A549 (cell line): ENCODE measurements at regions not wholly inside any gene's neighbourhood (a gene's known extent, or its start where the extent isn't known, plus 50 kb on each side); places are given as distances from the start of the nearest gene placed in this dataset.

Source experiments
- ATAC-seq, 2 experiments: fragments of 200-7000 bp in 1 of 2; fragments of >200 bp in 1 of 2; cut with Nextera tagmentation in 1 of 2; cut with Tn5 transposase in 1 of 2; 3 replicates each; pipeline versions ENCODE4 v1.8.0 to v1.9.1; 2018 to 2020; ENCODE audit warnings: mild to moderate bottlenecking in 1 of 2, moderate library complexity in 1 of 2
- CTCF ChIA-PET: fragments of 300-600 bp; sonication (Branson Sonifier 250); formaldehyde crosslinking; extraction: SDS; loops from one replicate; lab custom pipeline; 2021; ENCODE audit warnings: antibody characterized with exemption, inconsistent platforms; lab: Yijun Ruan, JAX
- POLR2A ChIA-PET: fragments of 350-600 bp; formaldehyde crosslinking; extraction: SDS; loops from one replicate; lab custom pipeline; 2021; ENCODE audit warnings: antibody characterized with exemption, inconsistent platforms; lab: Yijun Ruan, JAX
- DNase-seq, 2 experiments: peaks; one replicate each; pipeline versions ENCODE4 v3.0.0 to v3.0.0-alpha.2; 2011 to 2016; ENCODE audit warnings: low read depth in 1 of 2, low spot score in 1 of 2
- FAIRE-seq: peaks from 2 replicates; lab custom pipeline; 2011; peaks lifted over from hg19 to GRCh38; lab: Jason Lieb, UNC
- H3K27ac ChIP-seq, 2 experiments: fragments of >200 bp; sonication (Bioruptor Twin); formaldehyde crosslinking; 3 replicates each; pipeline ENCODE4 v1.5.1; 2016 to 2017
- H3K4me1 ChIP-seq: fragments of >200 bp; sonication (Bioruptor Twin); formaldehyde crosslinking; 3 replicates; pipeline ENCODE4 v1.6.1; 2016
- H3K4me2 ChIP-seq: fragments of >200 bp; sonication (Bioruptor Twin); formaldehyde crosslinking; 3 replicates; pipeline ENCODE4 v1.6.1; 2016
- H3K4me3 ChIP-seq: fragments of >200 bp; sonication (Bioruptor Twin); formaldehyde crosslinking; 3 replicates; pipeline ENCODE4 v1.5.1; 2016
- H3K9me3 ChIP-seq: fragments of >200 bp; sonication (Bioruptor Twin); formaldehyde crosslinking; 3 replicates; pipeline ENCODE4 v1.6.1; 2016
- CBX8 ChIP-seq: fragments of 200-600 bp; sonication (generic); IDR thresholded peaks from 2 replicates; pipeline ENCODE4 v1.6.1; 2016
- CEBPB ChIP-seq, 2 experiments: fragments of >200 bp in 1 of 2; sonication (Bioruptor Twin) in 1 of 2; formaldehyde crosslinking in 1 of 2; IDR thresholded peaks; 2 replicates each; pipeline ENCODE4 v1.6.1; 2012 to 2016
- CHD2 ChIP-seq: fragments of 150-350 bp; IDR thresholded peaks from 2 replicates; pipeline ENCODE4 v1.6.1; 2014; ENCODE audit warnings: low read length; ENCODE audit not compliant: partially characterized antibody
- EHMT2 ChIP-seq: fragments of 200-600 bp; sonication (generic); IDR thresholded peaks from 2 replicates; pipeline ENCODE4 v1.6.1; 2016; ENCODE audit warnings: antibody characterized with exemption, low read depth, mild to moderate bottlenecking, moderate library complexity
- FOSB ChIP-seq: fragments of 250-450 bp; sonication (Bioruptor Pico); IDR thresholded peaks from 2 replicates; pipeline ENCODE4 v1.5.0; 2020; ENCODE audit warnings: mild to moderate bottlenecking, moderate library complexity
- FOSL2 ChIP-seq, 2 experiments: fragments of 450-650 bp in 1 of 2; fragments of >200 bp in 1 of 2; sonication (Bioruptor Twin) in 1 of 2; formaldehyde crosslinking; IDR thresholded peaks; 2 replicates each; pipeline versions ENCODE4 v1.5.0 to v1.6.1; 2016 to 2020; ENCODE audit warnings: mild to moderate bottlenecking in 1 of 2, moderate library complexity in 1 of 2
- FOXS1 ChIP-seq: fragments of 250-450 bp; sonication (Bioruptor Pico); IDR thresholded peaks from 2 replicates; pipeline ENCODE4 v1.5.0; 2020; ENCODE audit warnings: mild to moderate bottlenecking, moderate library complexity
- HOXA7 ChIP-seq: fragments of 250-450 bp; sonication (Bioruptor Pico); IDR thresholded peaks from 2 replicates; pipeline ENCODE4 v1.5.0; 2020; ENCODE audit warnings: mild to moderate bottlenecking, moderate library complexity
- HOXB13 ChIP-seq: fragments of 250-450 bp; sonication (Bioruptor Pico); IDR thresholded peaks from 2 replicates; pipeline ENCODE4 v1.5.0; 2020; ENCODE audit warnings: low read depth, mild to moderate bottlenecking, moderate library complexity
- HOXB5 ChIP-seq: fragments of 250-450 bp; sonication (Bioruptor Pico); IDR thresholded peaks from 2 replicates; pipeline ENCODE4 v1.5.0; 2020; ENCODE audit warnings: mild to moderate bottlenecking, moderate library complexity
- JUN ChIP-seq, 2 experiments: fragments of >200 bp; sonication (Bioruptor Twin); formaldehyde crosslinking; IDR thresholded peaks; 2 replicates in 1 of 2; 3 replicates in 1 of 2; pipeline ENCODE4 v1.6.1; 2016 to 2017
- KDM1A ChIP-seq: fragments of 200-600 bp; sonication (generic); IDR thresholded peaks from 2 replicates; pipeline ENCODE4 v1.6.1; 2016; ENCODE audit warnings: low read depth, mild to moderate bottlenecking
- MAFK ChIP-seq: fragments of 450-650 bp; IDR thresholded peaks from 2 replicates; pipeline ENCODE4 v1.6.1; 2014; ENCODE audit not compliant: partially characterized antibody
- MAZ ChIP-seq: fragments of 150-350 bp; IDR thresholded peaks from 2 replicates; pipeline ENCODE4 v1.6.1; 2014; ENCODE audit warnings: antibody characterized with exemption, low read depth, low read length, borderline replicate concordance
- MYC ChIP-seq: IDR thresholded peaks from 2 replicates; pipeline ENCODE4 v1.6.1; 2012; ENCODE audit warnings: mild to moderate bottlenecking, inconsistent platforms, low read length, improper control_type of control experiment, borderline replicate concordance
- NFE2L2 ChIP-seq: fragments of 150-350 bp; conservative IDR thresholded peaks from 2 replicates; pipeline ENCODE4 v1.6.1; 2014; ENCODE audit warnings: low read length
- POLR2AphosphoS2 ChIP-seq: conservative IDR thresholded peaks from 2 replicates; pipeline ENCODE4 v1.6.1; 2012; ENCODE audit warnings: low read length, improper control_type of control experiment, inconsistent platforms
- RAD21 ChIP-seq, 2 experiments: fragments of >200 bp in 1 of 2; sonication (Bioruptor Twin) in 1 of 2; formaldehyde crosslinking in 1 of 2; IDR thresholded peaks in 1 of 2; conservative IDR thresholded peaks in 1 of 2; 2 replicates in 1 of 2; 3 replicates in 1 of 2; pipeline ENCODE4 v1.6.1; 2012 to 2018; ENCODE audit warnings: inconsistent platforms in 1 of 2
- RARB ChIP-seq: fragments of 250-450 bp; sonication (Bioruptor Pico); IDR thresholded peaks from 2 replicates; pipeline ENCODE4 v1.8.0; 2021; ENCODE audit warnings: mild to moderate bottlenecking, moderate library complexity
- RCOR1 ChIP-seq: fragments of 150-350 bp; IDR thresholded peaks from 2 replicates; pipeline ENCODE4 v1.6.1; 2014; ENCODE audit warnings: antibody characterized with exemption, low read length, low read depth
- RNF2 ChIP-seq: fragments of 200-600 bp; sonication (generic); IDR thresholded peaks from 2 replicates; pipeline ENCODE4 v1.6.1; 2016; ENCODE audit warnings: low read depth, mild to moderate bottlenecking, antibody characterized with exemption, moderate library complexity, borderline replicate concordance
- TFCP2L1 ChIP-seq: fragments of 250-450 bp; sonication (Bioruptor Pico); IDR thresholded peaks from 2 replicates; pipeline ENCODE4 v1.5.0; 2021; ENCODE audit warnings: mild to moderate bottlenecking
- TP53 ChIP-seq: fragments of 250-450 bp; sonication (Bioruptor Pico); IDR thresholded peaks from 2 replicates; pipeline ENCODE4 v1.5.0; 2021; ENCODE audit warnings: mild to moderate bottlenecking, moderate library complexity
- ZC3H11A ChIP-seq: fragments of 450-650 bp; IDR thresholded peaks from 2 replicates; pipeline ENCODE4 v1.6.1; 2014; ENCODE audit warnings: antibody characterized with exemption, mild to moderate bottlenecking
- ZFP36 ChIP-seq: fragments of 450-650 bp; IDR thresholded peaks from 2 replicates; pipeline ENCODE4 v1.6.1; 2014; ENCODE audit warnings: borderline replicate concordance; ENCODE audit not compliant: partially characterized antibody
- WGBS: methylation state at CpG from one replicate; pipeline ENCODE4 v1.1.6; 2017; ENCODE audit errors: missing lambda C conversion rate; 5-methylcytosine and 5-hydroxymethylcytosine counted together
- TF ChIP-seq, protein P1 (sequence below): fragments of >200 bp; sonication (Bioruptor Twin); formaldehyde crosslinking; IDR thresholded peaks from 3 replicates; pipeline ENCODE4 v1.5.1; 2016
- TF ChIP-seq, protein P2 (sequence below): fragments of >200 bp; sonication (Bioruptor Twin); formaldehyde crosslinking; IDR thresholded peaks from 2 replicates; pipeline ENCODE4 v1.6.1; 2016
- TF ChIP-seq, protein P3 (sequence below): fragments of >200 bp; sonication (Bioruptor Twin); formaldehyde crosslinking; IDR thresholded peaks from 3 replicates; pipeline ENCODE4 v1.6.1; 2016
- TF ChIP-seq, protein P4 (sequence below): IDR thresholded peaks from 2 replicates; pipeline ENCODE4 v1.6.1; 2012
- TF ChIP-seq, protein P5 (sequence below): IDR thresholded peaks from 2 replicates; pipeline ENCODE4 v1.6.1; 2012
- TF ChIP-seq, protein P6 (sequence below): fragments of 200-600 bp; sonication (generic); IDR thresholded peaks from 2 replicates; pipeline ENCODE4 v1.6.1; 2016; ENCODE audit warnings: antibody characterized with exemption, mild to moderate bottlenecking, moderate library complexity
- TF ChIP-seq, protein P7 (sequence below): fragments of 150-350 bp; IDR thresholded peaks from 2 replicates; pipeline ENCODE4 v1.6.1; 2014; ENCODE audit warnings: low read depth, mild to moderate bottlenecking, low read length

DNA sequence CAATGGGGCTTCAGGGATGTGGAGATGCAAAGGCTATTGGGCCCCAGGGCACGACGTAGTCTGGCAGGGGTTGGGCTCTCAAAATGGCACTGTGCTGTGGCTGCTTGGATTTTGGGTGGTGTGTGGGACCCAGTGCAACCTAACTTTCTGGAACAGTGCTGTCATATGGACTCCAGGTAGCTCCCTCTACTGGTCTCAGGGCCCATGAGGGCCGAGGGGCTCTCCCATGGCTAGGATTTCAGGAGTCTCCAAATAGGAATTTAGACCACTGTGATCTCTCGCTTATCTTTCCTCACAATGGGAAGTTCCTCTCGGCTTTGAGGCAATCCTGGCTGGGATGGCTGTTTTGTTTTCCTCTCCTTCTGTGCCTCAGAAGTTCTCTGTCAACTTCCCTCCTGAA, 68.2 kb upstream of the MUCL1 start:
- ATAC-seq (no peak), DNase-seq (no peak), FAIRE-seq (no peak)
- Histone ChIP-seq H3K4me3 (no peak overlapping the region), H3K9me3 (no peaks in the 10 kb centered on the region), H3K27ac (no peak overlapping the region), H3K4me1 (no peaks in the 10 kb centered on the region), H3K4me2 (no peak overlapping the region)
- ChIA-PET CTCF (no interaction called here), POLR2A (no interaction called here)
- TF ChIP-seq TFCP2L1 (no peak), JUN (IDR thresholded peaks at IDR 0.05) (no peak), MYC (no peak), HOXA7 (CRISPR knock-in tag) (no peak), POLR2AphosphoS2 (no peak), HOXB13 (CRISPR knock-in tag) (no peak), MAFK (no peak), NFE2L2 (no peak), RNF2 (no peak), FOXS1 (no peak), ZFP36 (no peak), CHD2 (no peak), TP53 (no peak), KDM1A (no peak), RARB (CRISPR knock-in tag) (no peak)
- TF ChIP-seq, protein P1, sequence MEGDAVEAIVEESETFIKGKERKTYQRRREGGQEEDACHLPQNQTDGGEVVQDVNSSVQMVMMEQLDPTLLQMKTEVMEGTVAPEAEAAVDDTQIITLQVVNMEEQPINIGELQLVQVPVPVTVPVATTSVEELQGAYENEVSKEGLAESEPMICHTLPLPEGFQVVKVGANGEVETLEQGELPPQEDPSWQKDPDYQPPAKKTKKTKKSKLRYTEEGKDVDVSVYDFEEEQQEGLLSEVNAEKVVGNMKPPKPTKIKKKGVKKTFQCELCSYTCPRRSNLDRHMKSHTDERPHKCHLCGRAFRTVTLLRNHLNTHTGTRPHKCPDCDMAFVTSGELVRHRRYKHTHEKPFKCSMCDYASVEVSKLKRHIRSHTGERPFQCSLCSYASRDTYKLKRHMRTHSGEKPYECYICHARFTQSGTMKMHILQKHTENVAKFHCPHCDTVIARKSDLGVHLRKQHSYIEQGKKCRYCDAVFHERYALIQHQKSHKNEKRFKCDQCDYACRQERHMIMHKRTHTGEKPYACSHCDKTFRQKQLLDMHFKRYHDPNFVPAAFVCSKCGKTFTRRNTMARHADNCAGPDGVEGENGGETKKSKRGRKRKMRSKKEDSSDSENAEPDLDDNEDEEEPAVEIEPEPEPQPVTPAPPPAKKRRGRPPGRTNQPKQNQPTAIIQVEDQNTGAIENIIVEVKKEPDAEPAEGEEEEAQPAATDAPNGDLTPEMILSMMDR, result no peak
- TF ChIP-seq, protein P2, sequence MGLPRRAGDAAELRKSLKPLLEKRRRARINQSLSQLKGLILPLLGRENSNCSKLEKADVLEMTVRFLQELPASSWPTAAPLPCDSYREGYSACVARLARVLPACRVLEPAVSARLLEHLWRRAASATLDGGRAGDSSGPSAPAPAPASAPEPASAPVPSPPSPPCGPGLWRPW, result no peak
- TF ChIP-seq, protein P3, sequence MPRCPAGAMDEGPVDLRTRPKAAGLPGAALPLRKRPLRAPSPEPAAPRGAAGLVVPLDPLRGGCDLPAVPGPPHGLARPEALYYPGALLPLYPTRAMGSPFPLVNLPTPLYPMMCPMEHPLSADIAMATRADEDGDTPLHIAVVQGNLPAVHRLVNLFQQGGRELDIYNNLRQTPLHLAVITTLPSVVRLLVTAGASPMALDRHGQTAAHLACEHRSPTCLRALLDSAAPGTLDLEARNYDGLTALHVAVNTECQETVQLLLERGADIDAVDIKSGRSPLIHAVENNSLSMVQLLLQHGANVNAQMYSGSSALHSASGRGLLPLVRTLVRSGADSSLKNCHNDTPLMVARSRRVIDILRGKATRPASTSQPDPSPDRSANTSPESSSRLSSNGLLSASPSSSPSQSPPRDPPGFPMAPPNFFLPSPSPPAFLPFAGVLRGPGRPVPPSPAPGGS, result no peak
- TF ChIP-seq, protein P4, sequence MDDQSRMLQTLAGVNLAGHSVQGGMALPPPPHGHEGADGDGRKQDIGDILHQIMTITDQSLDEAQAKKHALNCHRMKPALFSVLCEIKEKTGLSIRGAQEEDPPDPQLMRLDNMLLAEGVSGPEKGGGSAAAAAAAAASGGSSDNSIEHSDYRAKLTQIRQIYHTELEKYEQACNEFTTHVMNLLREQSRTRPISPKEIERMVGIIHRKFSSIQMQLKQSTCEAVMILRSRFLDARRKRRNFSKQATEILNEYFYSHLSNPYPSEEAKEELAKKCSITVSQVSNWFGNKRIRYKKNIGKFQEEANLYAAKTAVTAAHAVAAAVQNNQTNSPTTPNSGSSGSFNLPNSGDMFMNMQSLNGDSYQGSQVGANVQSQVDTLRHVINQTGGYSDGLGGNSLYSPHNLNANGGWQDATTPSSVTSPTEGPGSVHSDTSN, result no peak
- TF ChIP-seq, protein P5, sequence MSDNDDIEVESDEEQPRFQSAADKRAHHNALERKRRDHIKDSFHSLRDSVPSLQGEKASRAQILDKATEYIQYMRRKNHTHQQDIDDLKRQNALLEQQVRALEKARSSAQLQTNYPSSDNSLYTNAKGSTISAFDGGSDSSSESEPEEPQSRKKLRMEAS, result no peak
- 12% methylated on average over 5 of the region's 5 CpGs for whole genome bisulfite sequencing

DNA sequence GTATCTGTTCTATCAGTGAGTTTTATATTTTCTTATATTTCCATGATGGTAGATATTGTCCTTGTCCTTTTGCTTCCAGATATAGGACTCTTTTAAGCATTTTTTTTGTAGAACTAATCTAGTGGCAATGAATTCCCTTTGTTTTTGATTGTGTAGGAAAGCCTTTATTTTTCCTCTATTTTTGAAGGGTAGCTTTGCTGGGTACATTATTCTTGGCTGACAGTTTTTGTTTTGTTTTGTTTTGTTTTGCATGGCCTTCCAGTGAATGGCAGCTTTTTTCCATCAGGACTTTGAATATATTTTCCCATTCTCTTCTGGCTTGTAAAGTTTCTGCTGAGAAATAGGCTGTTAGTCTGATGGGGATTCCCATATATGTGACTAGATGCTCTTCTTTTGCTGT, 70.2 kb upstream of the MUCL1 start:
- DNase-seq (no peak), ATAC-seq (no peak), FAIRE-seq (no peak)
- no peak overlapping the region for H3K27ac ChIP-seq
- H3K9me3 ChIP-seq, result no peaks in the 10 kb centered on the region
- no peaks in the 10 kb centered on the region for H3K4me1 ChIP-seq
- no peak overlapping the region for H3K4me2 ChIP-seq
- no peak overlapping the region for H3K4me3 ChIP-seq
- POLR2A ChIA-PET, result no interaction called here
- CTCF ChIA-PET, result no interaction called here
- TF ChIP-seq EHMT2 (no peak), ZC3H11A (no peak), FOSL2 (IDR thresholded peaks at IDR 0.05) (no peak), FOSL2 (CRISPR knock-in tag; IDR thresholded peaks at IDR 0.05) (no peak), MAZ (no peak), CEBPB (IDR thresholded peaks at IDR 0.05) (no peak), POLR2AphosphoS2 (no peak), FOSB (no peak), FOXS1 (no peak), CBX8 (no peak), HOXB5 (no peak), TP53 (no peak), RAD21 (conservative IDR thresholded peaks at IDR 0.05 in 1 of 2, IDR thresholded peaks at IDR 0.05 in 1 of 2) (no peak), RCOR1 (no peak)
- TF ChIP-seq, protein P6, sequence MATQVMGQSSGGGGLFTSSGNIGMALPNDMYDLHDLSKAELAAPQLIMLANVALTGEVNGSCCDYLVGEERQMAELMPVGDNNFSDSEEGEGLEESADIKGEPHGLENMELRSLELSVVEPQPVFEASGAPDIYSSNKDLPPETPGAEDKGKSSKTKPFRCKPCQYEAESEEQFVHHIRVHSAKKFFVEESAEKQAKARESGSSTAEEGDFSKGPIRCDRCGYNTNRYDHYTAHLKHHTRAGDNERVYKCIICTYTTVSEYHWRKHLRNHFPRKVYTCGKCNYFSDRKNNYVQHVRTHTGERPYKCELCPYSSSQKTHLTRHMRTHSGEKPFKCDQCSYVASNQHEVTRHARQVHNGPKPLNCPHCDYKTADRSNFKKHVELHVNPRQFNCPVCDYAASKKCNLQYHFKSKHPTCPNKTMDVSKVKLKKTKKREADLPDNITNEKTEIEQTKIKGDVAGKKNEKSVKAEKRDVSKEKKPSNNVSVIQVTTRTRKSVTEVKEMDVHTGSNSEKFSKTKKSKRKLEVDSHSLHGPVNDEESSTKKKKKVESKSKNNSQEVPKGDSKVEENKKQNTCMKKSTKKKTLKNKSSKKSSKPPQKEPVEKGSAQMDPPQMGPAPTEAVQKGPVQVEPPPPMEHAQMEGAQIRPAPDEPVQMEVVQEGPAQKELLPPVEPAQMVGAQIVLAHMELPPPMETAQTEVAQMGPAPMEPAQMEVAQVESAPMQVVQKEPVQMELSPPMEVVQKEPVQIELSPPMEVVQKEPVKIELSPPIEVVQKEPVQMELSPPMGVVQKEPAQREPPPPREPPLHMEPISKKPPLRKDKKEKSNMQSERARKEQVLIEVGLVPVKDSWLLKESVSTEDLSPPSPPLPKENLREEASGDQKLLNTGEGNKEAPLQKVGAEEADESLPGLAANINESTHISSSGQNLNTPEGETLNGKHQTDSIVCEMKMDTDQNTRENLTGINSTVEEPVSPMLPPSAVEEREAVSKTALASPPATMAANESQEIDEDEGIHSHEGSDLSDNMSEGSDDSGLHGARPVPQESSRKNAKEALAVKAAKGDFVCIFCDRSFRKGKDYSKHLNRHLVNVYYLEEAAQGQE, result no peak
- TF ChIP-seq, protein P7, sequence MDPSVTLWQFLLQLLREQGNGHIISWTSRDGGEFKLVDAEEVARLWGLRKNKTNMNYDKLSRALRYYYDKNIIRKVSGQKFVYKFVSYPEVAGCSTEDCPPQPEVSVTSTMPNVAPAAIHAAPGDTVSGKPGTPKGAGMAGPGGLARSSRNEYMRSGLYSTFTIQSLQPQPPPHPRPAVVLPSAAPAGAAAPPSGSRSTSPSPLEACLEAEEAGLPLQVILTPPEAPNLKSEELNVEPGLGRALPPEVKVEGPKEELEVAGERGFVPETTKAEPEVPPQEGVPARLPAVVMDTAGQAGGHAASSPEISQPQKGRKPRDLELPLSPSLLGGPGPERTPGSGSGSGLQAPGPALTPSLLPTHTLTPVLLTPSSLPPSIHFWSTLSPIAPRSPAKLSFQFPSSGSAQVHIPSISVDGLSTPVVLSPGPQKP, result no peak
